ENCODE measurements at regions not wholly inside any gene's neighbourhood (a gene's known extent, or its start where the extent isn't known, plus 50 kb on each side); places are given as distances from the start of the nearest gene placed in this dataset.
"Not testable (repeated sequence)": the region's sequence is repeated elsewhere in the genome, so short reads cannot be mapped to it uniquely, and the experiment has no call there.

- DNase-seq, result no peak
Observed at GRCh38 chr1:5621692-5622091, 370.5 kb downstream of the NPHP4 start.

DNA sequence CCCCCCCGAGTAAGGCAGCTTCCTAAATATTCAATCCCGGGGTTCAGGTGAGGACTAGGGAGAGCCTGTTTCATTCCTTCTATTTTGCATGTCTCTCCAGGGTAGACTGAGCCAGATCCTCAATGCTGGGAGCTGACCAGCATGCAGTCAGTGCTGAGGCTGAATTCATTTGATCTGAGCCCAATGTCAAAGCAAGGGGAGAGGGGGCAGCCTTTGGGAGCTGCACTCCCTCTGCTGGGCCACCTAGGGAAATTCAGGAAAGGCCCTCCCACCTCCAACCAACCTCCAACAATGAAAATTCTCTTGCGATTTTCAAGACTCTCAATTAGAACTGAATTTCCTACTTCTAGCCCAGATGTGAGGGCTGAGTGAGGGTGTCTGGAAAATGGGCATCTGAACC, 371.2 kb downstream of the NPHP4 start:
- no peak for DNase-seq

- no peak for DNase-seq
Observed at GRCh38 chr1:5620418-5620817, 371.8 kb downstream of the NPHP4 start.

- no peak for DNase-seq
Observed at GRCh38 chr1:5619469-5619868, 372.8 kb downstream of the NPHP4 start.

DNA sequence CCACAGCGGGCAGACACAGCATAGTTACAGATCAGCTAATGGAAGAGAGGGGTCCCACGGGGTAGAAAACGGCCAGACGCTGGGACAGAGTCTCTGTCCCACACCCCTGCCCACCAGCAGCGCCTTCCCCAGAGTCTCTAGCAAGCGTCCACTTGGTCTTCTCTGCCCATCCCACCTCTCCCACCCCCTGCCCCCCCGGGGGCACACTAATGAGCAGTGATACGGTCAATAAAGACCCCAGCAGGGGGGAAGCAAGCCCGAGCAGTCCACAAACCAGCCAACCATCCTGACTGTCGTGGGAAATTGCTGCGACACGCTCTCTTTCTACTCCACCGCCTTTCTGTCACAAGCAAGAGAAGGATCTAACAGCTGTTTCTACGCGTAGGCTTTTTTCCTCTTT, 374.7 kb downstream of the NPHP4 start:
- DNase-seq, result no peak

DNA sequence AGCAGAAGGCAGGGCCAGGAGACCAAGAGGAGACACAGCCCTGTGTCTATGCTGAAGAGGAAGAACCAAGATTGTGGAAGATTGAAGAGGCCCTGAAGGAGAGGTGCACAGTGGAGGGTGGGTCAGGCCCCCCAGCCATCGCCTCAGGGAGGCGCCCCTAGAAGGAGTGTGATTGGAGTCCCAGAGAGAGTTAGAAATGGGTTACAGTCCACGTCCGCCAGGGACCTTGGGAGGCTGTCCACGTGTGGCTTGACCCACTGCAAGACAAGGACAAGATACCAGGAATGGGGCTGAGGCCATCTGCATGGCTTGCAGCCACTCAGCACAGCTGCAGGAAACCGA, 375.1 kb downstream of the NPHP4 start:
- no peak for DNase-seq

- no peak for DNase-seq
Observed at GRCh38 chr1:5616366-5617178, 375.7 kb downstream of the NPHP4 start.

DNA sequence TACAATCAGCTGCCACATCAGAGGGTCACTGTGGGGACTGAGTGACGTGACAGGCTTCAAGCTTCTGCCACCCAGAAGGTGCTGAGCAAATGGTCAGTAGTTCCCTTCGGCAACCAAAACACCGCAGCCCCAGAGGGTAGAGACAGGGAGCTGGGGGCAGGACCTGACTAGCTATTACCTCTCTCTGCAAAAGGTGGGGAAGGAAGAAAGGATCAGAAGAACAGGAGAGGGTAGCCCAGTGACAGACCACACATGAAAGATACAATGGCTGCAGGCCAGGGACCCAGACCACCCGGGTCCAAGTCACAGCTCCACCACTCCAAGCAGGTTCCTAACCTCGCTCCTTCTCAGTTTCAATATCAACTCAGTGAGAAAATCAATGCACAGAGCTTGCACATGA, 377.1 kb downstream of the NPHP4 start:
- no peak for DNase-seq

GRCh38 chr1:5613900-5614299, 378.3 kb downstream of the NPHP4 start:
- DNase-seq, result no peak

DNA sequence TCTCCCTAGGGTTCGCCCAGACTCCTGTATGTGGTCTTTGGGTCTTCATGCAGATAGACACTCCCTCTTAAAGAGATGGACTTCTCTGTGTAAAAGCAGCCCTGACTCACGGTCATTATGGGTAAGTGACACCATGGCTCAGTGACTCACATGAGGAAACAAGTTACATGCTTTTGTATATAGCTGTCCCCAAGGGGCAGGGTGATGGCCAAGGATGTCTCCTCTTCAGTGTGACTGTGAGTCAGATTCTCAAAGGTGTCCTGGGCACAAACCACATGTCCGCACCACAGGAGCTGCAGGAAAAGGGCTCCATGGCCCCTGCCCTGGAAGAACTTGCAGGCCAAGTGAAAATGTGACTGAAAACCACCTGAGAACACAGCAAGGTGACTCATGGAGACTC, 380.4 kb downstream of the NPHP4 start:
- no peak for DNase-seq

- no peak for DNase-seq
Observed at GRCh38 chr1:5611431-5611830, 380.8 kb downstream of the NPHP4 start.

DNA sequence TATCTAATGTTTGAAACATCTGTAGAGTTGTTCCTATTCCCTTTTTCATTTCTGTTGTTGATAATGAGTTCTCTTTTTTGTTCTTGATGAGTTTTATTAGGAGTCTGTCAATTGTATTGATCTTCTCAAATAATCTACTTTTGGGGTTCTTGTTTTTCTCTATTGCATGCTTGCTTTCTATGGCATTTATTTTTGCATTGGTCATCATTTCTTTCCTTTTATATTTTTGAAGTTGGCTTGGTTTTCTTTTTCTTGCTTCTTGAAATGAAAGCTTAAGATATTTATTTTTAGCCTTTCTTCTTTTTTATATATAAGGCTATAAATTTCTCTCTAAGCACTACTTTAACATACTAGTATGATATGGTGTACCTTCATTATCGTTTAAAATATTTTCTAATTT, 381.8 kb downstream of the NPHP4 start:
- no peak for DNase-seq

GRCh38 chr1:5603353-5604104, 388.7 kb downstream of the NPHP4 start:
- DNase-seq, result no peak

GRCh38 chr1:5602718-5603117, 389.5 kb downstream of the NPHP4 start:
- not testable (repeated sequence) for DNase-seq

GRCh38 chr1:5601516-5601915, 390.7 kb downstream of the NPHP4 start:
- DNase-seq, result no peak

DNA sequence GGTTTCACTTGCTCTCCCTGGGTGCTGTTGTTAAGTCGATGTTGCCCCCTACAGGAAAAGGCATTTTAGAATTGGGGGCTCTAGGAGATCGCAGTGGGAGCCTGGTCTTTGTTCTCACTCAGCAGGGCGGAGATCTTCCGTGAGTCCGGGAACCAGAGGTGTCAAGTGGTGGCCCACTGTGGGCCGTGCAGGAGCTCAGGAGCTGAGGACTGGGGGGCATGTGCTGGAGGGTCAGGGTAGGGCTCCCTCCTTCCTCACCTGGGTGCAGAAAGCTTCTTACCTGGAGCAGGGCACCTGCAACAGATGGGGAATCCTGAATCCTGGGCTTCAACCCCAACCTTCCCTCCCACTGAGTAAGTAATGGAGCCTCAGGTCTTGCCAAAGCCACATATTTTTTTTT, 392.7 kb downstream of the NPHP4 start:
- DNase-seq, result no peak

DNA sequence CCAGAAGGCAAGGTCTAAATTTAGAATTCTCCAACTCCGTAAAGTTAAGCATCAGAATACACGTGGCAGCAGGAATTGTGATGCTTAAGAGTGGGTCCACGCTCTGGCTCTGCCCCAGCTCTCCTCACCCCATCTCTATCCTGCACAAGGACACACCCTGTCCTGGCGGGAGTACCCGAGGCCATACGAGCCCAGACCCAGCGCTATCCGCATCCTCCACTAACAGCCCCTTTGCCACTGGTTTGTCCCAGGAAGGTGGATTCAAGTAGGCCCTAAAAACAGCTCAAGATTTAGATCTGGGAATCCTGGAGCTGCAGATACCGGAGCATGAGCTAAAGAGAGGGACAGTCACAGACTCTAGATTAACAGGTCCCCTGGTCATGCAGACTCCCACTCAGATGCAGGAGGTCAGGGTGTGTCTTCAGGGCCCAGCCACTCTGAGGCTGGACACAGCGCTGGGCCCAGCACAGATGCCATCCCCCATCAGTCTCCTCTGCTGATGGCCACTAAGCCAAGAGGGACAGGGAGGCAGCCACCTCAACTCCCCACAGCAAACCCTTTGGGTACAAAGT, 393.3 kb downstream of the NPHP4 start:
- no peak for DNase-seq

GRCh38 chr1:5597991-5598823, 394.0 kb downstream of the NPHP4 start:
- no peak for DNase-seq

DNA sequence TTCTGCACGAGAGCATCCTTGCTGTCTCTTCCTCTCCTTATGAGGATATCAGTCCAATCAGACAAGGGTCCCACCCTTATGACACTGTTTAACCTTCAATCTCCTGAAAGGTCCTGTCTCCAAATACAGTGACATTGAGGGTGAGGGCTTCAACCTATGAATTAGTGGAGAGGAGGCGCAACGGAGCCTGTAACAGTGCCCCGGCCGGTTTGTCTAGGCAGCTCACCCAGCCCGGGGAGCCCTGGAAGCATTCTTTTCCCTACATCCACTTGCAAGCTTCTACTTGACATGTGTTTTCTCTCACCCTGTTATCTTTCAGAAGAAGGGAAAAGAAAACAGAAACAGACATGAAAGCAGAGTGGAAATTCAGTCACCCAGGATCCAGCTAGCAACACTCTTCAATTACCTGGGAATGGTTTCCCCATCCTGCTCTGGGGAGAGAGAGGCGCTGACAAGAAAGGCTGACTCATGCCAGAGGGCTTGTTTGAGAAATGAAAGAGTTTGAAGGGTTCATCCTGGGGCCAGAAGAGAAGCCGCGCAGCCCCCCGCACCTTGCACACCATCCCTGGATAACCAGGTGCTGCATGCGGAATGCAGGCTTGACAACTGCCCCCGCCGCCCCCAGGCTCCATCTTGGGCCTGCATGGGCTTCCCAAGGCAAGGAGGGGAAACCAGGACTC, 394.9 kb downstream of the NPHP4 start:
- DNase-seq, result no peak

GRCh38 chr1:5596651-5597050, 395.6 kb downstream of the NPHP4 start:
- no peak for DNase-seq

GRCh38 chr1:5595531-5596170, 396.6 kb downstream of the NPHP4 start:
- DNase-seq, result no peak

All from activated naive CD4-positive, alpha-beta T cell treated with anti-CD3 and anti-CD28 coated beads, Interleukin-2, amount 50 U/mL, for 16 hours (primary cell).